ENCODE measurements at regions not wholly inside any gene's neighbourhood (a gene's known extent, or its start where the extent isn't known, plus 50 kb on each side); places are given as distances from the start of the nearest gene placed in this dataset.

GRCh38 chr2:228700638-228701037 is 519.2 kb upstream of the SPHKAP start:
- no peak for DNase-seq

DNA sequence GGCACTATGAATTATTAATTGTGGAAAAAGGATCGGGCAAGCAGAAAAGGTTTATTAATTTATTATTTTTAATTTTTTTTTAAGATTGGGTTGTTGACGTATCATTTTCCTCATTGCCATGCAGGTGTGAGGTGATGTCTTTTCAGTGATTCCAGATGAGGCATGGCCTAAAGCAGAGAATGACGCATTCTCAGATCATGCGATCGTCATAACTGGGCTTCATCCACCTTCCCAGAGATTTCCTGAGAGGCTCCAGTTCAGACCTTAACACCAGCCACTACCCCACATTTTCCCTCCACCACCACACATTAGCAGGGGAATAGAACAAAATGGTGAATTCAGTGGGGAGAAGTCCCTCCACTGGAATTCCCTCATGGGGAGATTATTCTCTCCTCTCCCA is 518.4 kb upstream of the SPHKAP start:
- DNase-seq = no peak

GRCh38 chr2:228699400-228699799 is 517.9 kb upstream of the SPHKAP start:
- DNase-seq = peak in 2 of 3 experiments; percentile 6 to 46

DNA sequence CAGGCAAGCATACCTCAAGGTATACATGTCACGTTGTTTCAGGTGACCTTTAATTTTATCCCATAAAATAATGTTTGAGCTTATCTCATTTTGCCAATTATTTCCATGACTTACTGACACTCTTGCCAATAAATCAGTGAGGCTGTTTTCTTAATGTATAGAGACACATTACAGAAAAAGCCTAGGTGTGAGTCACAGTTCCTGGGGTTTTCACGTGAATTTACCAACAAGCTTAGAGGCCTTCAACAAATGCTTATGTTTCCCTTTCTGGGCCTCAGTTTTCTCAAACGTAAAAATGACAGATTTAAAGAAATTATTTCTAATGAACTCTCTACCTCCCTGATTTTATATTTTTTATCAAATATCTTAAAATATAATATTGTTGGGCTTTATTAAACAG is 517.5 kb upstream of the SPHKAP start:
- no peak for DNase-seq

GRCh38 chr2:228697456-228697855 is 516.0 kb upstream of the SPHKAP start:
- DNase-seq = no peak

GRCh38 chr2:228690681-228691080 is 509.2 kb upstream of the SPHKAP start:
- no peak for DNase-seq

DNA sequence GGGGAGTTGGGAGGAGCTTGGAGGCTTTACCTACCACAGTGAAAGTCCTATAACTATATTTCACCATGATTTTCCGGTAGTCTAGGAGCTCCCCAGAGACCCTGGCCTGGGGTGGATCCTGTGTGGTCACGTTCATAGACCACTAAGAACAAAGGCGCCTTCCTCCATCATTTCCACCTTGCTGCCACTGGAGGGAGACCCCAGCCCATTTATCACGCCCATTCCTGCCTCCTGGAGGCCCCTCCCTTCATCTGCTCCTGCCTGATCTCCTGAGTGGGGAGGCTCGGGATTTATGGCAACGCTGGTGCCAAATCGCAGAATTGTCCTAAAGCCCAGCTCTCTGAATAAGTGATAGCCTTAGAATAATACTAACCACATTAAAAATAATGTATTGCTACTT is 507.6 kb upstream of the SPHKAP start:
- DNase-seq = peak; percentile 13 to 74 (median 47)

- peak in 2 of 3 experiments; percentile 9 to 22 for DNase-seq
Observed at GRCh38 chr2:228688007-228688645, 506.6 kb upstream of the SPHKAP start.

DNA sequence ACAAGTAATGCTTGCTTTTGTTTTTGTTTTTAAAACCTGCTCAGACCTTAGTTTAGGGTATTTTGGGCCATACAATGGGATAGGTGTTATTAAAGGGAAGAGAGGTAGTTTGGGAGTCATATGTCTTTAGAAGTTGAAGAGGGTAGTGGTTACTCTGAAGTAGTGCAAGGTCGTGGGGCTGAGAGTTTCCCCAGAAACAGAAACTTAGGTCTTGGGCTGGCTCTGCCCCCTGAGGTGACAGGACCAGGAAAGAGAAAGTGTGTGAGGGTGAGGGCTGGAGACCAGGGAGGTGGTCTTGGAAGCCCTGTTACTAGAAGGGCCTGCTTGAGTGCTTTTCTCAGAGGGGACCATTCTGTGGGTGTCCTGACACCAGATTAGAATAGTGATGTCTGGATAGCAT is 500.5 kb upstream of the SPHKAP start:
- DNase-seq = no peak

- DNase-seq = peak; percentile 6 to 51 (median 15)
Observed at GRCh38 chr2:228681426-228681825, 499.9 kb upstream of the SPHKAP start.

- DNase-seq = no peak
Observed at GRCh38 chr2:228678110-228678509, 496.6 kb upstream of the SPHKAP start.

DNA sequence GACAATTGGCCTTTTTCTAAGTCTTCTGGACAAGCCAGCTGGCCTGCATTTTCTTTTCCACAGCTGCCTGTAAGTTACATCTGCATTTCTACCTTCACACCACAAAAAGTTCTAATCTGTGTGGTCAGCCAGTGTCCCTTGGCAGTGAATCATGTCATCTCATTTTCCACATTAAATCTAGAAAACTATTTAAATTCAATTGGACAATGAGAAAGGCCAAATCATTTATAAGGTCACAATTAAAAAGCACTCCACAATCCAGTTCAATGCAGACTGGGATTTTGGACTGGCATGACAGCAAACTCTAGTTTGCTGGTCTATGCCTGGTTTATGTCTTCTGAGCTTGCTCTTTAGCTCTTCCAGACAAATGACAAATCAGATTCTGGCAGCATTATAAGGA is 494.2 kb upstream of the SPHKAP start:
- DNase-seq = no peak

- DNase-seq = no peak
Observed at GRCh38 chr2:228675091-228675490, 493.6 kb upstream of the SPHKAP start.

DNA sequence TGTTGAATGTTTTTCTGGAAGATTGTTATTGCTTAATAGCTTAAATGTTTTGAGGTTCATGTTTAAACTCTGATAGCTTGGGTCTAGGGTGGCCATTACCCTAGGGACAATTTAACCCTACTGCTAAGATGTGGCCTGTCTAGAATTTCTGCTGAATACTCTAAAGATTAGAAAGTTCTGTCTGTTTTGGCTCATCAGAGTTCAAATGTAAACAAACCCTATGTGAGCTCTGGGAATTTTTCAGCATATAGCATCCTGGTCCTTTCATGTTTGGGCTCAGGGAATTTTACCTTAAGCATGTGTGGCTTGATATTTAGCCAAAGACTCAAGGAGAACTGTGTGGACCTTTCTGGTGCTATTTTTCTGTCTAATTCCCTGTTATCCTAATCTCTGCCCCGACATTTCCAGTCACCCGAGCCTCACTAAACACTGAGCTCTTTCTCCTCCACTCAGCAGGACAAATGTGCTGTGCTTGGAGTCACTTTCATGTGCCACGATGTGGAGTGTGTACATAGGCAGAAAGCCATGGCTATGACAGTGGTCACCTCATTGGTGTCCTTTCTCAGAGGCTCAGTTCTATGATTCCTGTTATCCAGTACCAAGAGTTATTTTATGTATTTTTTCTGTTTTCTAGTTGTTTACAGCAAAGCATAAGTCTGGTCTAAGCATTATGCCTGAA is 492.5 kb upstream of the SPHKAP start:
- DNase-seq = peak in 1 of 3 experiments; percentile 26

GRCh38 chr2:228669690-228670089 is 488.2 kb upstream of the SPHKAP start:
- DNase-seq = no peak

GRCh38 chr2:228665232-228665631 is 483.7 kb upstream of the SPHKAP start:
- peak in 1 of 3 experiments; percentile 32 for DNase-seq

DNA sequence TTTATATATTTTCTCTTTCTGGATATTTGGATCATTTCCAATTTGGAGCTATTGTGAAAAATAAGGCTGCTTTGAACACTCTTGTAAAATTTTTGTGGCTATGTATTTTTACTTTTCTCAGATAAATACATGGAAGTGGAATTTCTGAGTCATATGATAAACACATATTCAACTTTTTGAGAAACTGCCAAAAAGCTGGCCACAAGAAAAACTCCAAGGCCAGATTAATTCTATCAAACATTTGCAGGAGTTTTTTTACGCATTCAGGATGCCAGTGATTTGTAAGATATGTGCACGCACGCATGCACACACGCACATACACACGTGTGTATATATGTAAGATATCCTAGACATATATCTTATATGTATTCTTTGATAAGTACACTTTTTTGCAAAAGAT is 477.5 kb upstream of the SPHKAP start:
- no peak for DNase-seq

- peak in 2 of 3 experiments; percentile 43 to 77 for DNase-seq
Observed at GRCh38 chr2:228657807-228658402, 476.4 kb upstream of the SPHKAP start.

GRCh38 chr2:228655331-228655730 is 473.8 kb upstream of the SPHKAP start:
- no peak for DNase-seq

DNA sequence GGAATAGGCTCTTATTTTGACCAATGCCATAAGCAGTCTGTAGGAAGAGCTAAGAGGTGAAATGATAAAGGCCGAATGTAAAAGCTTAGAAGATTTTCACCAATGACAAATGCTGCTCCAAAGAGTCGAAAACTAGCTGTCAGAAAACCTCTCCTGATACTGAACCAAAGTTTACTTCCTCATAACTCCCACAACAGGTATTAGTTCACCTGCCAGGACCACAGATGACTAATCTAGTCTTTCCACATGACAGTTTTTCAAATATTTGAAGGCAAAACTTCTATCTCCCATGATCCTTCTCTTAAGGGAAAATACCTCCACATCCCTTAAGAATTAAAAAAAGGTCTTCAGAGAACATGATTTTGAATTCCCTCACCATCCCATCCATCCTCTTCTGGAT is 473.2 kb upstream of the SPHKAP start:
- DNase-seq = no peak

- no peak for DNase-seq
Observed at GRCh38 chr2:228653884-228654283, 472.4 kb upstream of the SPHKAP start.

DNA sequence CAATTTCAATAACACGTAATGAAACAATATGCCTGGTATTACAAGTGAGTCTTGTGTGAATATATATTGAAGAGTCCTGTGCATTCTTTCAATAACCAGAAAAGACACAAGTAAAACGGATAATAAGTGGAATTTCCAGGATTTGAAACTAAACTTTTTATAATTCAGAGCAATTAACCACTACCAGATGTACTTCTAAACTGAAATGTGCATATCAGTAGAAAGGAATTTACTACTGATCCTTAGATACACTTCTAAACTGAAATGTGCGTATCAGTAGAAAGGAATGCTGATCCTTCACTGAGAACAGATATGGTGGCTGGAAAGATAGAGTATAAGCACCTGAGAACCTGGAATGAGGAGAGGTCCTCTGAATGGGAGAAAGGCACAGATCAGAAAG is 470.9 kb upstream of the SPHKAP start:
- DNase-seq = no peak

- no peak for DNase-seq
Observed at GRCh38 chr2:228649876-228650275, 468.4 kb upstream of the SPHKAP start.

DNA sequence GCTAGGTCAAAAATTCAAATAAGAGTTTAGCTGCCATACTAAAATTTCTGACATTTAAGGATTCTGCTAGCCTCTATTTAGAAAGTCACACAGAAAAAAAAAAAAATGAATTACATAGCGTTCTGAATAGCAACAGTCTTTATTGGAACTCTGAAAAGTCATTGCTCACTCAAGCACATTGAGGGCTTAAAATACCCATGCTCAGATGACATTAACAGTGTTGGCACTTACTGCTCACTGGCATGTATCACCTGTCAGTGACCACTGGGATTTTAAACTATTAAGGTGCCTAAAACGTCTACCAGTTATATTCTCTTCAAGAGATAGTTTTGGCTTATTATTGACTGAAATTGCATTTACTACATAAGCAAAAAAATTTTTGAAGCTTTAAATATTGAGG is 468.0 kb upstream of the SPHKAP start:
- DNase-seq = no peak

Data from NCI-H1417 (cell line).